ENCODE measurements at regions not wholly inside any gene's neighbourhood (a gene's known extent, or its start where the extent isn't known, plus 50 kb on each side); places are given as distances from the start of the nearest gene placed in this dataset.

GRCh38 chr14:66129224-66129623 is 356.9 kb upstream of the CCDC196 start:
- no peaks in the 10 kb centered on the region for H3K79me2 ChIP-seq (replicated peaks; ENCODE audit: insufficient read depth)
- DNase-seq (ENCODE audit: low spot score) (no peak), ATAC-seq (no peak)
- H3K27me3 ChIP-seq (ENCODE audit: insufficient read depth) = no peaks in the 10 kb centered on the region
- Mint-ChIP-seq H3K27me3 (ENCODE audit: insufficient read depth, low read depth, poor library complexity) (peaks cover 2% of the 10 kb centered on the region), H3K27ac (no peak overlapping the region), H3K4me3 (no peak overlapping the region), H3K4me1 (no peaks in the 10 kb centered on the region), H3K9me3 (no peaks in the 10 kb centered on the region), H3K36me3 (ENCODE audit: low read depth) (no peaks in the 10 kb centered on the region)
- H2AFZ ChIP-seq = no peak overlapping the region
- H3K9me2 ChIP-seq (ENCODE audit: insufficient read depth) = peaks cover 7% of the 10 kb centered on the region
- no peak overlapping the region for H3K4me3 ChIP-seq
- H3K36me3 ChIP-seq (ENCODE audit: insufficient read depth) = no peaks in the 10 kb centered on the region
- no peaks in the 10 kb centered on the region for H3K4me1 ChIP-seq (ENCODE audit: insufficient read depth)
- no peak overlapping the region for H3K4me2 ChIP-seq
- H4K20me1 ChIP-seq (replicated peaks; ENCODE audit: insufficient read depth) = no peaks in the 10 kb centered on the region
- TF ChIP-seq EZH2phosphoT487 (IDR thresholded peaks at IDR 0.05; ENCODE audit: unreplicated experiment) = no peak
- no peak for TF ChIP-seq ETS1 (IDR thresholded peaks at IDR 0.05)
- TF ChIP-seq ZNF331 (CRISPR knock-in tag; IDR thresholded peaks at IDR 0.05; ENCODE audit: low read depth) = no peak
- TF ChIP-seq CTCF (conservative IDR thresholded peaks at IDR 0.05; ENCODE audit: low read depth in 2 of 2) = no peak
- no peak for TF ChIP-seq ZNF114 (CRISPR knock-in tag; IDR thresholded peaks at IDR 0.05)
- no peak for TF ChIP-seq NANOG (IDR thresholded peaks at IDR 0.05; ENCODE audit: borderline replicate concordance)
- TF ChIP-seq JUNB (IDR thresholded peaks at IDR 0.05; ENCODE audit: unreplicated experiment) = no peak
- no peak for TF ChIP-seq ZNF462 (CRISPR knock-in tag; IDR thresholded peaks at IDR 0.05)
- TF ChIP-seq CREB1 (CRISPR knock-in tag; IDR thresholded peaks at IDR 0.05; ENCODE audit: low read depth) = no peak
- no peak for TF ChIP-seq EZH2 (IDR thresholded peaks at IDR 0.05; ENCODE audit: low read depth, unreplicated experiment)
- no peak for TF ChIP-seq REST (IDR thresholded peaks at IDR 0.05; ENCODE audit: unreplicated experiment)
- TF ChIP-seq STAT1 (IDR thresholded peaks at IDR 0.05; ENCODE audit: unreplicated experiment) = no peak
- no peak for TF ChIP-seq POLR2AphosphoS5 (IDR thresholded peaks at IDR 0.05; ENCODE audit: low read depth)
- H3K27ac ChIP-seq (ENCODE audit: low read depth) = no peak overlapping the region
- no peaks in the 10 kb centered on the region for H3F3A ChIP-seq (replicated peaks; ENCODE audit: low read depth)
